Smooth muscle cell (in vitro differentiated cells): ENCODE measurements at regions not wholly inside any gene's neighbourhood (a gene's known extent, or its start where the extent isn't known, plus 50 kb on each side); places are given as distances from the start of the nearest gene placed in this dataset.
"Not testable (repeated sequence)": the region's sequence is repeated elsewhere in the genome, so short reads cannot be mapped to it uniquely, and the experiment has no call there.

Experiments
- DNase-seq: peaks from one replicate; lab custom pipeline; 2025; ENCODE audit not compliant: unreplicated experiment; lab: John Stamatoyannopoulos, UW
- H2AFZ ChIP-seq: fragments of 200-600 bp; sonication (generic); 2 replicates; pipeline ENCODE4 v1.6.0; 2016; ENCODE audit warnings: antibody characterized with exemption, low read depth, mild to moderate bottlenecking
- H3F3A ChIP-seq: fragments of 200-600 bp; sonication (generic); 2 replicates; pipeline ENCODE4 v1.6.0; 2017; ENCODE audit warnings: antibody characterized with exemption, low read depth
- H3K27ac ChIP-seq: fragments of 200-600 bp; sonication (generic); 2 replicates; pipeline ENCODE4 v1.5.1; 2016; ENCODE audit warnings: low read depth, mild to moderate bottlenecking
- H3K27me3 ChIP-seq: fragments of 200-600 bp; sonication (generic); 2 replicates; pipeline ENCODE4 v1.6.1; 2016; ENCODE audit warnings: low read depth, mild to moderate bottlenecking
- H3K36me3 ChIP-seq: fragments of 200-600 bp; sonication (generic); 2 replicates; pipeline ENCODE4 v1.5.1; 2016; ENCODE audit warnings: low read depth
- H3K4me1 ChIP-seq: fragments of 200-600 bp; sonication (generic); 2 replicates; pipeline ENCODE4 v1.5.1; 2016; ENCODE audit warnings: low read depth
- H3K4me2 ChIP-seq: fragments of 200-600 bp; sonication (generic); 2 replicates; pipeline ENCODE4 v1.6.0; 2016; ENCODE audit warnings: mild to moderate bottlenecking
- H3K4me3 ChIP-seq: fragments of 200-600 bp; sonication (generic); 2 replicates; pipeline ENCODE4 v1.5.1; 2016; ENCODE audit warnings: mild to moderate bottlenecking
- H3K79me2 ChIP-seq: fragments of 200-600 bp; sonication (generic); 2 replicates; pipeline ENCODE4 v1.6.0; 2016; ENCODE audit warnings: low read depth, mild to moderate bottlenecking
- H3K9ac ChIP-seq: fragments of 200-600 bp; sonication (generic); 2 replicates; pipeline ENCODE4 v1.6.0; 2016; ENCODE audit warnings: low read depth
- H3K9me3 ChIP-seq: fragments of 200-600 bp; sonication (generic); replicated peaks from 2 replicates; pipeline ENCODE4 v1.5.1; 2016; ENCODE audit warnings: low read depth
- H4K20me1 ChIP-seq: fragments of 200-600 bp; sonication (generic); 2 replicates; pipeline ENCODE4 v1.6.0; 2016; ENCODE audit warnings: low read depth
- CTCF ChIP-seq: fragments of 200-600 bp; sonication (generic); IDR thresholded peaks from 2 replicates; pipeline ENCODE4 v1.5.1; 2017; ENCODE audit warnings: borderline replicate concordance, mild to moderate bottlenecking, antibody characterized with exemption; ENCODE audit not compliant: insufficient read depth, poor library complexity, severe bottlenecking
- WGBS: methylation state at CpG from one replicate; pipeline ENCODE4 v1.1.7; 2016; ENCODE audit warnings: low lambda C conversion rate; 5-methylcytosine and 5-hydroxymethylcytosine counted together

- H3K4me3 ChIP-seq: no peak overlapping the region
- H3K27ac ChIP-seq: no peak overlapping the region
- H3K9ac ChIP-seq: no peak overlapping the region
- no peaks in the 10 kb centered on the region for H3K79me2 ChIP-seq
- H3K9me3 ChIP-seq: peaks cover 6% of the 10 kb centered on the region
- no peak overlapping the region for H2AFZ ChIP-seq
- no peaks in the 10 kb centered on the region for H3K27me3 ChIP-seq
- H3K36me3 ChIP-seq: no peaks in the 10 kb centered on the region
- TF ChIP-seq CTCF: no peak
- H3F3A ChIP-seq: no peaks in the 10 kb centered on the region
- no peaks in the 10 kb centered on the region for H3K4me1 ChIP-seq
- no peaks in the 10 kb centered on the region for H4K20me1 ChIP-seq
- 86% methylated on average over 26 of the region's 26 CpGs for WGBS
- no peak for DNase-seq
- H3K4me2 ChIP-seq: no peak overlapping the region
Observed at GRCh38 chr17:26963163-26963503, 330.8 kb upstream of the WSB1 start.

DNA sequence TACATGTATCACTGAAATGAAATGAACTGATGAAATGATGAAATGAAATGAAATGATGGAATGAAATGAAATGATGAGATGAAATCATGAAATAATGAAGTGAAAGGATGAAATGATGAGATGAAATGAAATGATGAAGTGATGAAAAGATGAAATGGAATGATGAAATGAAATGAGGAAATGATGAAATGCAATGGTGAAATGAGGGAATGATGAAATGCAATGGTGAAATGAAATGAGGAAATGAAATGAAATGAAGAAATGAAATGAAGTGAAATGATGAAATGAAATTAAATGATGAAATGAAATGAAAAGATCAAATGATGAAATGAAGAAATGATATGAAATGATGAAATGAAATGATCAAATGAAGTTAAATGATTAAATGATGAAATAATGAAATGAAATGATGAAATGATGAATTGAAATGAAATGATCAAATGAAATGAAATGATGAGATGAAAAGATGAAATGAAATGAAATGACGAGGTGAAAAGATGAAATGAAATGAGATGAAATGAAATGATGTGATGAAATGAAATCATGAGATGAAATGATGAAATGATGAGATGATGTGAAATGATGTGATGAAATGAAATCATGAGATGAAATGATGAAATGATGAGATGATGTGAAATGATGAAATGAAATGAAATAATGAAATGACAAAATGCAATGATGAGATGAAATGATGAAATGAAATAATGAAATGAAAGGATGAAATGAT lies 327.9 kb upstream of the WSB1 start:
- not testable (repeated sequence) for DNase-seq, H3K4me1 ChIP-seq, H4K20me1 ChIP-seq, H3F3A ChIP-seq, H3K79me2 ChIP-seq, H3K9ac ChIP-seq, H3K4me2 ChIP-seq, H2AFZ ChIP-seq, H3K27me3 ChIP-seq, H3K27ac ChIP-seq, H3K9me3 ChIP-seq, H3K36me3 ChIP-seq, H3K4me3 ChIP-seq
- WGBS: 54% methylated on average over 1 of the region's 1 CpG

DNA sequence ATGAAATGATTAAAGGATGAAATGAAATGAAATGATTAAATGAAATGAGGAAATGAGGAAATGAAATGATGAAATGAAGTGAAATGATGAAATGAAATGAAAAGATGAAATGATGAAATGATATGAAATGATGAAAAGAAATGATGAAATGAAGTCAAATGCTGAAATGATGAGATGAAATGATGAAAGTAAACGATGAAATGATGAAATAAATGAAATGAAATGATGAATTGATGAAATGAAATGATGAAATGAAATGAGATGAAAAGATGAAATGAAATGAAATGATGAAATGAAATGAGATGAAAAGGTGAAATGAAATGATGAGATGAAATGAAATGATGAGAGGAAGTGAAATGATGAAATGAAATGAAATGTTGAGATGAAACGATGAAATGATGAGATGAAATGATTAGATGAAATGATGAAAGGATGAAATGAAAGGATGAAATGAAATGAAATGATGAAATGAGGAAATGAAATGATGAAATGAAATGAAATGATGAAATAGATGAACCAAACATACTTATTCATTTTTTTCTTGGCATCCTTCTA lies 327.2 kb upstream of the WSB1 start:
- WGBS: 49% methylated on average over 2 of the region's 2 CpGs
- H3K4me3 ChIP-seq, H3K4me2 ChIP-seq, H3K27me3 ChIP-seq, H3K9me3 ChIP-seq, H3K36me3 ChIP-seq, H3K4me1 ChIP-seq, H3K79me2 ChIP-seq, H3K27ac ChIP-seq, H3K9ac ChIP-seq, H4K20me1 ChIP-seq, H3F3A ChIP-seq, DNase-seq, H2AFZ ChIP-seq: not testable (repeated sequence)

DNA sequence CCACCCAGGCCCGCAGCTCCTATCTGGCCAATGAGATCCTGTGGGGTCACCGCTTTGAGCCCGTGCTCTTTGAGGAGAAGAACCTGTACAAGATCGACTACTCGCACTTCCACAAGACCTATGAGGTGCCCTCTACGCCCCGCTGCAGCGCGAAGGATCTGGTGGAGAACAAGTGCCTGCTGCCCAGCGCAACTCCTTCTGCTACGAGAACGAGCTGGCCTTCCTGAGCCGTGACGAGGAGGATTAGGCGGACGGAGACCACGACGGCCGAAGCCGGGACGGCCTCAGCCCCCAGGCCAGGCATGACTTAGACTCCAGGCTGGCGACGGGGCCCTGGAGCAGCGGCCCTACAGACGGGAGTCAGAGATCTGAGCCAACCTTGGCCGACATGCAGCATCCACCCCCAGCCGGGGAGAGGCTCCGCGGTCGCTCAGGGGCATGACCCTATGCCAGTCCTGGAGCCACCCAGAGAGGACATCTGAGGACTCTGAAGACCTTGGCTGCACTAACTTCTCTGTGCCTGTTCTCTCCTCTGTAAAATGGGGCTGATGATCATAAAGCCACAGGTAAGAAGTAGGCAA lies 312.0 kb upstream of the WSB1 start:
- 92% methylated on average over 30 of the region's 30 CpGs for WGBS
- not testable (repeated sequence) for H3K27ac ChIP-seq, H3F3A ChIP-seq, H2AFZ ChIP-seq, H3K79me2 ChIP-seq, H3K4me2 ChIP-seq, H3K4me3 ChIP-seq, H4K20me1 ChIP-seq, H3K9me3 ChIP-seq, H3K4me1 ChIP-seq, H3K27me3 ChIP-seq, H3K36me3 ChIP-seq, DNase-seq, H3K9ac ChIP-seq

DNA sequence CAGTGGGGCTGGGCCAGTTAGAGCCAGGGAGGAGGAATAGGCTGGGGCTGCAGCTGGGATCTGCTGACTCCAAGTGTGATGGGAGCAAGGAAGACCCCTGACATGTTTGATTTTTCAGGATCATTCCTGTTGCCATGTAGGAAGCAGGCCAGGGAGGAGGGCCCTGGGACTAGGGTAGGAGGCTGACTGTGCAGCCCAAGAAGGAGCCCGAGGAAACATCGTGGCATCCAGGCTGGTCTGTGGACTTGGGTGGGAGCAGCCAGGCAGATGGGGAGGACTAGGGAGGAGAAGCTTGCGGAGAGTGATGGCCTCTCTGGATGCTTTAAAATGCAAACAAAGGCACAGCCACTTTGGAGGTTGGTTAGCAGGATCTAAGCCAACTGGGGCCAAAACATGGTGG lies 311.4 kb upstream of the WSB1 start:
- H3F3A ChIP-seq, H3K4me1 ChIP-seq, H3K27ac ChIP-seq, H3K9me3 ChIP-seq, H3K4me2 ChIP-seq, H3K36me3 ChIP-seq, H4K20me1 ChIP-seq, H3K9ac ChIP-seq, H3K27me3 ChIP-seq, H3K4me3 ChIP-seq, H2AFZ ChIP-seq, DNase-seq, H3K79me2 ChIP-seq: not testable (repeated sequence)
- 78% methylated on average over 3 of the region's 3 CpGs for WGBS

DNA sequence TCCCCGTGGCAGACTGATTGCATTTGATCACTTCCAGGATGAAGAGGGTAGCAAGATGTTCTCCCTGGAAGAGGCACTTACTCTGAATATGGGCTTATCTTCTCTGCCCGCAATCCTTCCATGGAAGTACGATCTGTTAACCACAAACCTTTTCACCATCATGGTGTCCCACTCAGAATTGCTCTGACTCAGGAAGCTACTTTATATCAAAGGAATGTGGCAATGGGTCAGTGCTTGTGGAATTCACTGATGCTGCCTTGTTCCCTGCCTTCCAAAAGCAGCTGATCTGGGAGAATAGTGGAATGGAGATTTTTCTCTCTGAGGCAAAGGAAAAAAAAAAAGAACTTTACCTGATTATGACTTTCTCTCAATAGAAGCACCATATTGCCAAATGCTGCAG lies 306.1 kb upstream of the WSB1 start:
- H3K36me3 ChIP-seq, H3K9me3 ChIP-seq, DNase-seq: not testable (repeated sequence)

GRCh38 chr17:26994648-26995047 lies 299.3 kb upstream of the WSB1 start:
- H3F3A ChIP-seq, H3K27me3 ChIP-seq, H3K9ac ChIP-seq, H3K36me3 ChIP-seq, H3K4me1 ChIP-seq, H3K4me2 ChIP-seq, H4K20me1 ChIP-seq, H2AFZ ChIP-seq, H3K4me3 ChIP-seq, H3K9me3 ChIP-seq, DNase-seq, H3K27ac ChIP-seq, H3K79me2 ChIP-seq: not testable (repeated sequence)
- 77% methylated on average over 6 of the region's 6 CpGs for WGBS

More for the DNA sequence above, 306.1 kb upstream of the WSB1 start:
- not testable (repeated sequence) for H2AFZ ChIP-seq, H3K4me3 ChIP-seq, H4K20me1 ChIP-seq, H3K4me1 ChIP-seq, H3F3A ChIP-seq, H3K27ac ChIP-seq, H3K79me2 ChIP-seq, H3K9ac ChIP-seq, H3K27me3 ChIP-seq, H3K4me2 ChIP-seq
- WGBS: 66% methylated on average over 3 of the region's 3 CpGs
